Cardiac fibroblast (primary cell): ENCODE measurements at regions not wholly inside any gene's neighbourhood (a gene's known extent, or its start where the extent isn't known, plus 50 kb on each side); places are given as distances from the start of the nearest gene placed in this dataset.

Experiments used
- DNase-seq, 2 donors: peaks; one replicate each; pipeline versions ENCODE4 v3.0.0 to v3.0.0-alpha.2; 2010; ENCODE audit warnings: low read depth in 2 of 2
- H3K4me3 ChIP-seq, 2 donors: replicated peaks in 1 of 2; 1 replicate in 1 of 2; 2 replicates in 1 of 2; pipeline ENCODE4 v1.5.1; 2011; ENCODE audit warnings: low read depth in 2 of 2, low read length in 2 of 2, mild to moderate bottlenecking in 2 of 2, moderate library complexity in 1 of 2
- CTCF ChIP-seq: IDR thresholded peaks from one replicate; pipeline ENCODE4 v1.5.1; 2011; ENCODE audit warnings: low read depth, mild to moderate bottlenecking, low read length, inconsistent platforms

- H3K4me3 ChIP-seq: no peak overlapping the region
- TF ChIP-seq CTCF: no peak
- DNase-seq: no peak
Observed at GRCh38 chr15:79765081-79765480, 131.7 kb downstream of the MTHFS start.

GRCh38 chr15:79769069-79769481, 127.7 kb downstream of the MTHFS start:
- H3K4me3 ChIP-seq: no peak overlapping the region
- TF ChIP-seq CTCF: peak; percentile 28
- DNase-seq: peak; percentile 8 to 9

GRCh38 chr15:79769933-79770759, 126.7 kb downstream of the MTHFS start:
- no peak for DNase-seq
- no peak for TF ChIP-seq CTCF
- H3K4me3 ChIP-seq: no peak overlapping the region

- no peak overlapping the region for H3K4me3 ChIP-seq
- no peak for DNase-seq
- no peak for TF ChIP-seq CTCF
Observed at GRCh38 chr15:79773128-79773527, 123.7 kb downstream of the MTHFS start.

- no peak overlapping the region for H3K4me3 ChIP-seq
- TF ChIP-seq CTCF: no peak
- no peak for DNase-seq
Observed at GRCh38 chr15:79775821-79776220, 121.0 kb downstream of the MTHFS start.

GRCh38 chr15:79777916-79778315, 118.9 kb downstream of the MTHFS start:
- TF ChIP-seq CTCF: no peak
- DNase-seq: no peak

GRCh38 chr15:79778378-79778990, 118.3 kb downstream of the MTHFS start:
- H3K4me3 ChIP-seq: no peak overlapping the region
- DNase-seq: no peak
- no peak for TF ChIP-seq CTCF

More at GRCh38 chr15:79777916-79778315, 118.9 kb downstream of the MTHFS start:
- H3K4me3 ChIP-seq: no peak overlapping the region
